H9 (cell line): ENCODE measurements at regions not wholly inside any gene's neighbourhood (a gene's known extent, or its start where the extent isn't known, plus 50 kb on each side); places are given as distances from the start of the nearest gene placed in this dataset.
"Not testable (repeated sequence)": the region's sequence is repeated elsewhere in the genome, so short reads cannot be mapped to it uniquely, and the experiment has no call there.

ENCODE experiments used
- DNase-seq: peaks from one replicate; pipeline ENCODE4 v3.0.0-alpha.2; 2017
- H2AFZ ChIP-seq: one replicate; pipeline ENCODE4 v1.6.1; 2013; ENCODE audit warnings: mild to moderate bottlenecking, low read length, control low read depth, moderate library complexity
- H2AK5ac ChIP-seq: 2 replicates; pipeline ENCODE4 v1.6.1; 2013; ENCODE audit warnings: low read length, control low read depth, mixed read lengths; ENCODE audit not compliant: insufficient read length
- H2BK120ac ChIP-seq: one replicate; pipeline ENCODE4 v1.6.1; 2013; ENCODE audit warnings: low read depth, mild to moderate bottlenecking, low read length, control low read depth, inconsistent platforms; ENCODE audit not compliant: poor library complexity, severe bottlenecking
- H2BK12ac ChIP-seq: 2 replicates; pipeline ENCODE4 v1.6.1; 2013; ENCODE audit warnings: low read length, control low read depth, mixed read lengths, low read depth; ENCODE audit not compliant: insufficient read length
- H2BK15ac ChIP-seq: 2 replicates; pipeline ENCODE4 v1.6.1; 2013; ENCODE audit warnings: low read depth, low read length, control low read depth
- H2BK20ac ChIP-seq: one replicate; pipeline ENCODE4 v1.6.1; 2013; ENCODE audit warnings: low read depth, mild to moderate bottlenecking, low read length, control low read depth, inconsistent platforms; ENCODE audit not compliant: poor library complexity, severe bottlenecking
- H2BK5ac ChIP-seq: 2 replicates; pipeline ENCODE4 v1.6.1; 2013; ENCODE audit warnings: low read length, control low read depth, mixed read lengths; ENCODE audit not compliant: insufficient read length
- H3K14ac ChIP-seq: 2 replicates; pipeline ENCODE4 v1.6.1; 2013; ENCODE audit warnings: low read length, control low read depth; ENCODE audit not compliant: insufficient read depth
- H3K18ac ChIP-seq: 2 replicates; pipeline ENCODE4 v1.6.1; 2013; ENCODE audit warnings: low read depth, mild to moderate bottlenecking, mixed read lengths, low read length, control low read depth; ENCODE audit not compliant: insufficient read length
- H3K23ac ChIP-seq: 2 replicates; pipeline ENCODE4 v1.6.1; 2013; ENCODE audit warnings: low read length, control low read depth, mixed read lengths, low read depth; ENCODE audit not compliant: insufficient read length
- H3K23me2 ChIP-seq: 2 replicates; pipeline ENCODE4 v1.6.1; 2013; ENCODE audit warnings: low read depth, mild to moderate bottlenecking, mixed read lengths, low read length, control low read depth; ENCODE audit not compliant: insufficient read length, poor library complexity, severe bottlenecking
- H3K27ac ChIP-seq: 2 replicates; pipeline ENCODE4 v1.5.1; 2013; ENCODE audit warnings: low read length, control low read depth, mixed read lengths, low read depth; ENCODE audit not compliant: insufficient read length
- H3K27me3 ChIP-seq: 2 replicates; pipeline ENCODE4 v1.6.1; 2013; ENCODE audit warnings: low read length, control low read depth, inconsistent platforms; ENCODE audit not compliant: insufficient read depth
- H3K4ac ChIP-seq: 2 replicates; pipeline ENCODE4 v1.6.1; 2013; ENCODE audit warnings: low read depth, mild to moderate bottlenecking, control low read depth, inconsistent platforms, low read length, moderate library complexity
- H3K4me1 ChIP-seq: 2 replicates; pipeline ENCODE4 v1.6.1; 2013; ENCODE audit warnings: low read length, control low read depth, inconsistent platforms; ENCODE audit not compliant: insufficient read depth
- H3K4me2 ChIP-seq: 2 replicates; pipeline ENCODE4 v1.6.1; 2013; ENCODE audit warnings: low read length, control low read depth, mixed read lengths; ENCODE audit not compliant: insufficient read length, insufficient read depth
- H3K56ac ChIP-seq: 2 replicates; pipeline ENCODE4 v1.6.1; 2013; ENCODE audit warnings: low read depth, mild to moderate bottlenecking, mixed read lengths, low read length, control low read depth; ENCODE audit not compliant: insufficient read length
- H3K79me1 ChIP-seq: 2 replicates; pipeline ENCODE4 v1.6.1; 2013; ENCODE audit warnings: low read depth, mild to moderate bottlenecking, moderate library complexity, low read length, control low read depth, inconsistent platforms; ENCODE audit not compliant: insufficient read depth, poor library complexity, severe bottlenecking
- H3K79me2 ChIP-seq: 2 replicates; pipeline ENCODE4 v1.6.1; 2013; ENCODE audit warnings: low read length, control low read depth, inconsistent platforms; ENCODE audit not compliant: insufficient read depth
- H3K9ac ChIP-seq: 2 replicates; pipeline ENCODE4 v1.6.1; 2013; ENCODE audit warnings: low read length, control low read depth, mixed read lengths; ENCODE audit not compliant: insufficient read length; ENCODE audit errors: extremely low read depth
- H3K9me3 ChIP-seq: one replicate; pipeline ENCODE4 v1.6.1; 2013; ENCODE audit warnings: low read depth, low read length, inconsistent platforms; ENCODE audit not compliant: control insufficient read depth
- H3T11ph ChIP-seq: one replicate; pipeline ENCODE4 v1.6.1; 2013; ENCODE audit warnings: mild to moderate bottlenecking, low read length, control low read depth, inconsistent platforms
- H4K20me1 ChIP-seq: one replicate; pipeline ENCODE4 v1.6.1; 2013; ENCODE audit not compliant: control insufficient read depth, insufficient read length, insufficient read depth
- H4K5ac ChIP-seq: 2 replicates; pipeline ENCODE4 v1.6.1; 2013; ENCODE audit warnings: low read depth, mild to moderate bottlenecking, mixed read lengths, low read length, control low read depth; ENCODE audit not compliant: insufficient read length
- H4K8ac ChIP-seq: replicated peaks from 2 replicates; pipeline ENCODE4 v1.6.1; 2013; ENCODE audit warnings: low read length, control low read depth, mixed read lengths, low read depth; ENCODE audit not compliant: insufficient read length
- H4K91ac ChIP-seq: 2 replicates; pipeline ENCODE4 v1.6.1; 2013; ENCODE audit warnings: low read depth, mild to moderate bottlenecking, moderate library complexity, mixed read lengths, low read length, control low read depth; ENCODE audit not compliant: insufficient read length
- H3K27ac Mint-ChIP-seq, 3 experiments: 2 replicates in 2 of 3; 3 replicates in 1 of 3; pipeline ENCODE4 v1.8.0; 2020 to 2021; ENCODE audit warnings: mixed read lengths in 3 of 3, mild to moderate bottlenecking in 1 of 3, moderate library complexity in 1 of 3
- H3K27me3 Mint-ChIP-seq: 2 replicates; pipeline ENCODE4 v1.8.0; 2021; ENCODE audit warnings: low read depth, mild to moderate bottlenecking, moderate library complexity, mixed read lengths
- H3K36me3 Mint-ChIP-seq, 3 experiments: 2 replicates in 2 of 3; 3 replicates in 1 of 3; pipeline ENCODE4 v1.8.0; 2020 to 2021; ENCODE audit warnings: low read depth in 3 of 3, mixed read lengths in 3 of 3; ENCODE audit not compliant: insufficient read depth in 1 of 3
- H3K4me1 Mint-ChIP-seq, 2 experiments: 2 replicates each; pipeline ENCODE4 v1.8.0; 2020; ENCODE audit warnings: mixed read lengths in 2 of 2
- H3K4me3 Mint-ChIP-seq, 2 experiments: 2 replicates in 1 of 2; 3 replicates in 1 of 2; pipeline ENCODE4 v1.8.0; 2020 to 2021; ENCODE audit warnings: mild to moderate bottlenecking in 2 of 2, mixed read lengths in 2 of 2, moderate library complexity in 1 of 2
- H3K9me3 Mint-ChIP-seq, 2 experiments: 2 replicates in 1 of 2; 3 replicates in 1 of 2; pipeline ENCODE4 v1.8.0; 2020; ENCODE audit warnings: mild to moderate bottlenecking in 2 of 2, mixed read lengths in 2 of 2, moderate library complexity in 1 of 2
- CTCF ChIP-seq: fragments of 200-600 bp; sonication (generic); conservative IDR thresholded peaks from 3 replicates; pipeline ENCODE4 v1.8.0; 2021; ENCODE audit warnings: antibody characterized with exemption, mild to moderate bottlenecking
- WGBS: extraction: QIAGEN DNeasy Blood & Tissue Kit; methylation state at CpG from one replicate; pipeline ENCODE4 v1.1.7; 2013; ENCODE audit warnings: missing lambda C conversion rate, low lambda C conversion rate, mixed read lengths; ENCODE audit not compliant: insufficient read length; ENCODE audit errors: extremely low coverage; 5-methylcytosine and 5-hydroxymethylcytosine counted together

- Histone ChIP-seq H2AK5ac (no peak overlapping the region), H2BK12ac (no peak overlapping the region), H3K4ac (no peak overlapping the region), H3T11ph (no peak overlapping the region), H2BK120ac (no peak overlapping the region), H3K79me2 (no peaks in the 10 kb centered on the region), H4K5ac (no peak overlapping the region), H3K79me1 (no peaks in the 10 kb centered on the region), H2BK20ac (no peak overlapping the region), H3K27me3 (no peaks in the 10 kb centered on the region), H3K4me2 (no peak overlapping the region), H3K23me2 (no peaks in the 10 kb centered on the region), H3K56ac (no peak overlapping the region), H3K4me1 (no peaks in the 10 kb centered on the region), H3K9ac (no peak overlapping the region), H3K14ac (no peak overlapping the region), H3K18ac (no peak overlapping the region), H2AFZ (no peak overlapping the region), H3K23ac (no peak overlapping the region), H3K27ac (no peak overlapping the region), H4K20me1 (no peaks in the 10 kb centered on the region), H2BK15ac (no peak overlapping the region), H3K9me3 (no peaks in the 10 kb centered on the region), H4K91ac (no peak overlapping the region), H2BK5ac (no peak overlapping the region), H4K8ac (no peak overlapping the region)
- Mint-ChIP-seq H3K4me3 (no peak overlapping the region), H3K9me3 (peaks cover 16% of the 10 kb centered on the region in 2 experiments), H3K4me1 (peaks cover 0 to 5% of the 10 kb centered on the region in 2 experiments; a peak in 1 of 4 replicates), H3K27ac (no peak overlapping the region), H3K36me3 (peaks cover 5 to 18% (median 7%) of the 10 kb centered on the region in 3 experiments; a peak in 6 of 7 replicates), H3K27me3 (peaks cover 8% of the 10 kb centered on the region)
- TF ChIP-seq CTCF, result no peak
- no peak for DNase-seq
- no CpG with 5 or more reads among the region's 3 CpGs for WGBS
Measured at GRCh38 chr16:5158494-5158893, 60.9 kb upstream of the EEF2KMT start.

DNA sequence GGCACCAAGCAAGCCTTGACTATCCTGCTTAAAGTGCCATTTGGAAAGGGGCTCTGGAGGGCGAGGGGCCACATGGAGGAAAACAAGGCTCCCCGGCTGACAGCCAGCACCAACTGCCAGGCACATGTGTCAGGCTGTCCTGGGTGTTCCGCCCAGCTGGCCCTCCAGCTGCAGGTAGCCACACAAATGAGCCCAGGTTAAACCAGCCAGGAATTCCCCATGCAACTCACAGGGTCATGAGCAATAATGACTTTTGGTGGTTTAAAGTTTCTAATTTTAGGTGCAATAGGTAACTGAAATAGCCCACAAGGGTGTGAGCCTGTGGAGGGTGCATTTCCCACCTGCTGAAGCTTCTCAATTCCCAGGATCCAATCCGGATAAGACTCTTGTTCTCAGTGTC, 58.9 kb upstream of the EEF2KMT start:
- H3K79me2 ChIP-seq, H4K5ac ChIP-seq, H3K9ac ChIP-seq, H3K9me3 Mint-ChIP-seq, H3K27ac Mint-ChIP-seq, H3K4me2 ChIP-seq, H3K4me1 ChIP-seq, H3K4me3 Mint-ChIP-seq, H3K23me2 ChIP-seq, H2BK12ac ChIP-seq, H3K4ac ChIP-seq, H3K56ac ChIP-seq, DNase-seq, H3K14ac ChIP-seq, H4K91ac ChIP-seq, H3K36me3 Mint-ChIP-seq, H4K20me1 ChIP-seq, H3K18ac ChIP-seq, H3K79me1 ChIP-seq, H3K23ac ChIP-seq, H2AFZ ChIP-seq, H3T11ph ChIP-seq, H2BK120ac ChIP-seq, H3K4me1 Mint-ChIP-seq, H3K27me3 Mint-ChIP-seq, H3K27ac ChIP-seq, H2BK15ac ChIP-seq, H4K8ac ChIP-seq, H2BK5ac ChIP-seq, H3K9me3 ChIP-seq, H2AK5ac ChIP-seq, H3K27me3 ChIP-seq, H2BK20ac ChIP-seq: not testable (repeated sequence)
- WGBS, result no CpG with 5 or more reads among the region's 4 CpGs
